ENCODE measurements at regions not wholly inside any gene's neighbourhood (a gene's known extent, or its start where the extent isn't known, plus 50 kb on each side); places are given as distances from the start of the nearest gene placed in this dataset.

- Histone ChIP-seq H3K36me3 (ENCODE audit: insufficient read depth, low read length) (no peaks in the 10 kb centered on the region), H3K9me3 (replicated peaks; ENCODE audit: low read length) (no peaks in the 10 kb centered on the region), H3K27me3 (ENCODE audit: control insufficient read depth, insufficient read depth, low read length) (peaks cover 2% of the 10 kb centered on the region), H3K4me1 (ENCODE audit: control insufficient read depth, insufficient read depth, low read length) (peaks cover 39% of the 10 kb centered on the region), H3K4me2 (ENCODE audit: low read length) (no peak overlapping the region), H3K9ac (ENCODE audit: low read depth, low read length) (no peak overlapping the region), H3K4me3 (ENCODE audit: low read length) (no peak overlapping the region)
These were observed 518.1 kb downstream of the AGTPBP1 start for GRCh38 chr9:85223506-85224125.

GRCh38 chr9:85216601-85217000 is 525.2 kb downstream of the AGTPBP1 start:
- no peaks in the 10 kb centered on the region for H3K36me3 ChIP-seq (ENCODE audit: insufficient read depth, low read length)
- H3K4me2 ChIP-seq (ENCODE audit: low read length) = no peak overlapping the region
- peaks cover 23% of the 10 kb centered on the region for H3K4me1 ChIP-seq (ENCODE audit: control insufficient read depth, insufficient read depth, low read length)

GRCh38 chr9:85215961-85216360 is 525.8 kb downstream of the AGTPBP1 start:
- Histone ChIP-seq H3K9ac (ENCODE audit: low read depth, low read length) (no peak overlapping the region), H3K27me3 (ENCODE audit: control insufficient read depth, insufficient read depth, low read length) (no peaks in the 10 kb centered on the region), H3K9me3 (replicated peaks; ENCODE audit: low read length) (no peaks in the 10 kb centered on the region), H3K36me3 (ENCODE audit: insufficient read depth, low read length) (no peaks in the 10 kb centered on the region), H3K4me3 (ENCODE audit: low read length) (no peak overlapping the region), H3K4me2 (ENCODE audit: low read length) (no peak overlapping the region), H3K4me1 (ENCODE audit: control insufficient read depth, insufficient read depth, low read length) (peaks cover 23% of the 10 kb centered on the region)

More at GRCh38 chr9:85216601-85217000, 525.2 kb downstream of the AGTPBP1 start:
- H3K9ac ChIP-seq (ENCODE audit: low read depth, low read length) = no peak overlapping the region
- no peaks in the 10 kb centered on the region for H3K9me3 ChIP-seq (replicated peaks; ENCODE audit: low read length)
- no peak overlapping the region for H3K4me3 ChIP-seq (ENCODE audit: low read length)
- H3K27me3 ChIP-seq (ENCODE audit: control insufficient read depth, insufficient read depth, low read length) = no peaks in the 10 kb centered on the region

- Histone ChIP-seq H3K9me3 (replicated peaks; ENCODE audit: low read length) (no peaks in the 10 kb centered on the region), H3K36me3 (ENCODE audit: insufficient read depth, low read length) (no peaks in the 10 kb centered on the region), H3K4me1 (ENCODE audit: control insufficient read depth, insufficient read depth, low read length) (peaks cover 23% of the 10 kb centered on the region), H3K4me2 (ENCODE audit: low read length) (no peak overlapping the region), H3K4me3 (ENCODE audit: low read length) (no peak overlapping the region), H3K27me3 (ENCODE audit: control insufficient read depth, insufficient read depth, low read length) (no peaks in the 10 kb centered on the region), H3K9ac (ENCODE audit: low read depth, low read length) (no peak overlapping the region)
These were observed 526.3 kb downstream of the AGTPBP1 start for GRCh38 chr9:85215416-85215815.

- Histone ChIP-seq H3K4me1 (ENCODE audit: control insufficient read depth, insufficient read depth, low read length) (peaks cover 23% of the 10 kb centered on the region), H3K4me2 (ENCODE audit: low read length) (no peak overlapping the region), H3K27me3 (ENCODE audit: control insufficient read depth, insufficient read depth, low read length) (no peaks in the 10 kb centered on the region), H3K9me3 (replicated peaks; ENCODE audit: low read length) (no peaks in the 10 kb centered on the region), H3K9ac (ENCODE audit: low read depth, low read length) (no peak overlapping the region), H3K36me3 (ENCODE audit: insufficient read depth, low read length) (no peaks in the 10 kb centered on the region), H3K4me3 (ENCODE audit: low read length) (no peak overlapping the region)
These were observed 527.8 kb downstream of the AGTPBP1 start for GRCh38 chr9:85213650-85214607.

- Histone ChIP-seq H3K4me2 (ENCODE audit: low read length) (no peak overlapping the region), H3K9ac (ENCODE audit: low read depth, low read length) (no peak overlapping the region), H3K4me3 (ENCODE audit: low read length) (no peak overlapping the region), H3K4me1 (ENCODE audit: control insufficient read depth, insufficient read depth, low read length) (peaks cover 23% of the 10 kb centered on the region), H3K9me3 (replicated peaks; ENCODE audit: low read length) (no peaks in the 10 kb centered on the region), H3K27me3 (ENCODE audit: control insufficient read depth, insufficient read depth, low read length) (no peaks in the 10 kb centered on the region), H3K36me3 (ENCODE audit: insufficient read depth, low read length) (no peaks in the 10 kb centered on the region)
These were observed 528.9 kb downstream of the AGTPBP1 start for GRCh38 chr9:85212887-85213286.

GRCh38 chr9:85212209-85212608 is 529.5 kb downstream of the AGTPBP1 start:
- no peak overlapping the region for H3K9ac ChIP-seq (ENCODE audit: low read depth, low read length)

GRCh38 chr9:85208666-85209065 is 533.1 kb downstream of the AGTPBP1 start:
- no peak overlapping the region for H3K4me3 ChIP-seq (ENCODE audit: low read length)
- no peak overlapping the region for H3K9ac ChIP-seq (ENCODE audit: low read depth, low read length)
- H3K27me3 ChIP-seq (ENCODE audit: control insufficient read depth, insufficient read depth, low read length) = no peaks in the 10 kb centered on the region
- H3K4me2 ChIP-seq (ENCODE audit: low read length) = no peak overlapping the region
- H3K4me1 ChIP-seq (ENCODE audit: control insufficient read depth, insufficient read depth, low read length) = peaks cover 14% of the 10 kb centered on the region
- no peaks in the 10 kb centered on the region for H3K9me3 ChIP-seq (replicated peaks; ENCODE audit: low read length)
- H3K36me3 ChIP-seq (ENCODE audit: insufficient read depth, low read length) = no peaks in the 10 kb centered on the region

More at GRCh38 chr9:85212209-85212608, 529.5 kb downstream of the AGTPBP1 start:
- Histone ChIP-seq H3K4me1 (ENCODE audit: control insufficient read depth, insufficient read depth, low read length) (peaks cover 23% of the 10 kb centered on the region), H3K36me3 (ENCODE audit: insufficient read depth, low read length) (no peaks in the 10 kb centered on the region), H3K4me3 (ENCODE audit: low read length) (no peak overlapping the region), H3K9me3 (replicated peaks; ENCODE audit: low read length) (no peaks in the 10 kb centered on the region), H3K4me2 (ENCODE audit: low read length) (no peak overlapping the region), H3K27me3 (ENCODE audit: control insufficient read depth, insufficient read depth, low read length) (no peaks in the 10 kb centered on the region)

GRCh38 chr9:85204176-85204575 is 534.6 kb downstream of the NTRK2 start:
- H3K4me2 ChIP-seq (ENCODE audit: low read length) = no peak overlapping the region

GRCh38 chr9:85202596-85202995 is 533.1 kb downstream of the NTRK2 start:
- Histone ChIP-seq H3K36me3 (ENCODE audit: insufficient read depth, low read length) (no peaks in the 10 kb centered on the region), H3K9me3 (replicated peaks; ENCODE audit: low read length) (no peaks in the 10 kb centered on the region), H3K9ac (ENCODE audit: low read depth, low read length) (no peak overlapping the region), H3K4me1 (ENCODE audit: control insufficient read depth, insufficient read depth, low read length) (no peaks in the 10 kb centered on the region), H3K4me2 (ENCODE audit: low read length) (no peak overlapping the region), H3K27me3 (ENCODE audit: control insufficient read depth, insufficient read depth, low read length) (peaks cover 4% of the 10 kb centered on the region), H3K4me3 (ENCODE audit: low read length) (no peak overlapping the region)

More at GRCh38 chr9:85204176-85204575, 534.6 kb downstream of the NTRK2 start:
- Histone ChIP-seq H3K36me3 (ENCODE audit: insufficient read depth, low read length) (no peaks in the 10 kb centered on the region), H3K4me1 (ENCODE audit: control insufficient read depth, insufficient read depth, low read length) (no peaks in the 10 kb centered on the region), H3K4me3 (ENCODE audit: low read length) (no peak overlapping the region), H3K9ac (ENCODE audit: low read depth, low read length) (no peak overlapping the region), H3K27me3 (ENCODE audit: control insufficient read depth, insufficient read depth, low read length) (peaks cover 4% of the 10 kb centered on the region), H3K9me3 (replicated peaks; ENCODE audit: low read length) (no peaks in the 10 kb centered on the region)

GRCh38 chr9:85200726-85201404 is 531.3 kb downstream of the NTRK2 start:
- Histone ChIP-seq H3K4me2 (ENCODE audit: low read length) (no peak overlapping the region), H3K9ac (ENCODE audit: low read depth, low read length) (no peak overlapping the region), H3K4me3 (ENCODE audit: low read length) (no peak overlapping the region), H3K4me1 (ENCODE audit: control insufficient read depth, insufficient read depth, low read length) (no peaks in the 10 kb centered on the region), H3K27me3 (ENCODE audit: control insufficient read depth, insufficient read depth, low read length) (peaks cover 4% of the 10 kb centered on the region), H3K36me3 (ENCODE audit: insufficient read depth, low read length) (no peaks in the 10 kb centered on the region), H3K9me3 (replicated peaks; ENCODE audit: low read length) (no peaks in the 10 kb centered on the region)
